IMR-90 (cell line): ENCODE measurements at regions not wholly inside any gene's neighbourhood (a gene's known extent, or its start where the extent isn't known, plus 50 kb on each side); places are given as distances from the start of the nearest gene placed in this dataset.

Experiments used
- ATAC-seq: fragments of 200-7000 bp; cut with Tn5 transposase; 2 replicates; pipeline ENCODE4 v1.9.1; 2020; ENCODE audit warnings: low read depth, mild to moderate bottlenecking, moderate library complexity
- BruUV-seq: library from RNA; stranded (reverse); fragments of 400-500 nt; replicated peaks from 2 replicates; lab custom pipeline; 2021; lab: Mats Ljungman, UMichigan
- CTCF ChIA-PET: fragments of 300-600 bp; formaldehyde crosslinking; extraction: SDS; loops from one replicate; lab custom pipeline; 2021; ENCODE audit warnings: antibody characterized with exemption; lab: Yijun Ruan, JAX
- POLR2A ChIA-PET: fragments of 300-600 bp; sonication (Branson Sonifier 250); formaldehyde crosslinking; loops from one replicate; lab custom pipeline; 2022; ENCODE audit warnings: antibody characterized with exemption; ENCODE audit not compliant: unreplicated experiment; lab: Charles Lee
- DNase-seq: peaks from one replicate; pipeline ENCODE4 v3.0.0; 2013
- H2AFZ ChIP-seq: replicated peaks from 2 replicates; pipeline ENCODE3; 2013; ENCODE audit warnings: low read length, mild to moderate bottlenecking; ENCODE audit not compliant: poor library complexity
- H2AK5ac ChIP-seq: 2 replicates; pipeline ENCODE4 v1.6.1; 2013; ENCODE audit warnings: low read depth, low read length, inconsistent platforms
- H2AK9ac ChIP-seq: replicated peaks from 2 replicates; pipeline ENCODE3; 2013; ENCODE audit warnings: mild to moderate bottlenecking, low read depth, low read length, moderate library complexity; ENCODE audit not compliant: poor library complexity
- H2BK120ac ChIP-seq: 2 replicates; pipeline ENCODE4 v1.6.1; 2013; ENCODE audit warnings: low read depth, low read length, inconsistent platforms
- H2BK15ac ChIP-seq: 3 replicates; pipeline ENCODE4 v1.6.1; 2013; ENCODE audit warnings: low read depth, low read length, inconsistent platforms
- H2BK20ac ChIP-seq: 2 replicates; pipeline ENCODE4 v1.6.1; 2013; ENCODE audit warnings: low read depth, mild to moderate bottlenecking, inconsistent platforms, low read length, moderate library complexity
- H2BK5ac ChIP-seq: 2 replicates; pipeline ENCODE4 v1.6.1; 2013; ENCODE audit warnings: mild to moderate bottlenecking, low read depth, low read length, inconsistent platforms; ENCODE audit not compliant: poor library complexity, severe bottlenecking
- H3K14ac ChIP-seq: replicated peaks from 2 replicates; pipeline ENCODE4 v1.6.1; 2013; ENCODE audit warnings: low read depth, low read length, inconsistent platforms
- H3K18ac ChIP-seq: 2 replicates; pipeline ENCODE4 v1.6.1; 2013; ENCODE audit warnings: low read depth, low read length, control low read depth
- H3K23ac ChIP-seq: 2 replicates; pipeline ENCODE4 v1.6.1; 2013; ENCODE audit warnings: low read depth, low read length, inconsistent platforms
- H3K27ac ChIP-seq: 2 replicates; pipeline ENCODE4 v1.5.1; 2013; ENCODE audit warnings: mild to moderate bottlenecking, control low read depth, low read length; ENCODE audit not compliant: insufficient read depth
- H3K27me3 ChIP-seq: 2 replicates; pipeline ENCODE4 v1.6.1; 2013; ENCODE audit warnings: low read length; ENCODE audit not compliant: control insufficient read depth, insufficient read depth
- H3K36me3 ChIP-seq: 2 replicates; pipeline ENCODE4 v1.6.1; 2013; ENCODE audit warnings: low read length, mixed read lengths; ENCODE audit not compliant: control insufficient read depth, insufficient read depth
- H3K4ac ChIP-seq: 2 replicates; pipeline ENCODE4 v1.6.1; 2013; ENCODE audit warnings: low read depth, low read length, inconsistent platforms
- H3K4me1 ChIP-seq: 2 replicates; pipeline ENCODE4 v1.6.1; 2013; ENCODE audit warnings: low read length, mixed read lengths; ENCODE audit not compliant: control insufficient read depth, insufficient read depth
- H3K4me2 ChIP-seq: 2 replicates; pipeline ENCODE4 v1.6.1; 2013; ENCODE audit warnings: low read depth, mild to moderate bottlenecking, control low read depth, low read length, moderate library complexity
- H3K4me3 ChIP-seq: 2 replicates; pipeline ENCODE4 v1.5.1; 2013; ENCODE audit warnings: low read depth, mild to moderate bottlenecking, control low read depth, low read length, moderate library complexity; ENCODE audit not compliant: insufficient read depth
- H3K56ac ChIP-seq: 2 replicates; pipeline ENCODE4 v1.6.1; 2013; ENCODE audit warnings: low read length, inconsistent platforms; ENCODE audit not compliant: insufficient read depth; ENCODE audit errors: extremely low read depth
- H3K79me1 ChIP-seq, 2 experiments: 2 replicates each; pipeline ENCODE4 v1.6.1; 2013; ENCODE audit warnings: low read length in 2 of 2, inconsistent platforms in 1 of 2, low read depth in 1 of 2
- H3K9ac ChIP-seq: 2 replicates; pipeline ENCODE4 v1.6.1; 2013; ENCODE audit warnings: low read depth, low read length, control low read depth
- H3K9me1 ChIP-seq: 2 replicates; pipeline ENCODE4 v1.6.1; 2013; ENCODE audit warnings: low read length, inconsistent platforms; ENCODE audit not compliant: insufficient read depth
- H3K9me3 ChIP-seq: 2 replicates; pipeline ENCODE4 v1.6.1; 2013; ENCODE audit warnings: low read length; ENCODE audit not compliant: control insufficient read depth, insufficient read depth
- H4K20me1 ChIP-seq: 2 replicates; pipeline ENCODE4 v1.6.1; 2013; ENCODE audit warnings: low read length, inconsistent platforms; ENCODE audit not compliant: insufficient read depth
- H4K5ac ChIP-seq: 2 replicates; pipeline ENCODE4 v1.6.1; 2013; ENCODE audit warnings: mild to moderate bottlenecking, low read depth, low read length, control low read depth
- H4K8ac ChIP-seq, 2 experiments: 2 replicates each; pipeline ENCODE4 v1.6.1; 2013; ENCODE audit warnings: low read depth in 2 of 2, low read length in 2 of 2, control low read depth in 1 of 2, inconsistent platforms in 1 of 2
- H4K91ac ChIP-seq: 2 replicates; pipeline ENCODE4 v1.6.1; 2013; ENCODE audit warnings: low read depth, low read length, inconsistent platforms; ENCODE audit not compliant: insufficient read depth
- CHD1 ChIP-seq: IDR thresholded peaks from 2 replicates; pipeline ENCODE4 v1.6.1; 2012; ENCODE audit warnings: low read depth, low read length, improper control_type of control experiment
- MAFK ChIP-seq: IDR thresholded peaks from 2 replicates; pipeline ENCODE4 v1.6.1; 2012; ENCODE audit warnings: low read depth, low read length, improper control_type of control experiment
- MXI1 ChIP-seq: IDR thresholded peaks from 2 replicates; pipeline ENCODE4 v1.6.1; 2012; ENCODE audit warnings: low read depth, mild to moderate bottlenecking, low read length, moderate library complexity, borderline replicate concordance
- NFE2L2 ChIP-seq: fragments of 150-350 bp; IDR thresholded peaks from 2 replicates; pipeline ENCODE4 v1.6.1; 2016; ENCODE audit warnings: low read depth, mild to moderate bottlenecking, low read length
- RAD21 ChIP-seq: IDR thresholded peaks from 2 replicates; pipeline ENCODE4 v1.6.1; 2012; ENCODE audit warnings: low read length, improper control_type of control experiment
- RCOR1 ChIP-seq: IDR thresholded peaks from 2 replicates; pipeline ENCODE4 v1.6.1; 2012; ENCODE audit warnings: mild to moderate bottlenecking, low read length, improper control_type of control experiment; ENCODE audit not compliant: insufficient replicate concordance
- SMC3 ChIP-seq: fragments of 150-350 bp; IDR thresholded peaks from 2 replicates; pipeline ENCODE4 v1.6.1; 2016; ENCODE audit warnings: low read depth, mild to moderate bottlenecking, antibody characterized with exemption, low read length, moderate library complexity
- WGBS, 2 experiments: methylation state at CpG; one replicate each; pipeline versions ENCODE4 v1.1.5 to v1.1.7; 2013; ENCODE audit warnings: missing lambda C conversion rate in 2 of 2; ENCODE audit not compliant: insufficient read length in 1 of 2; ENCODE audit errors: extremely low coverage in 2 of 2; 5-methylcytosine and 5-hydroxymethylcytosine counted together
- dilution Hi-C: fragments of 300-500 bp; cut with HindIII; formaldehyde crosslinking; loops from one replicate; pipeline ENCODE4 v1.14.3; 2018; ENCODE audit warnings: low sequenced_read_pairs; ENCODE audit not compliant: unreplicated experiment
- in situ Hi-C: fragments of 300-500 bp; cut with MboI; formaldehyde crosslinking; loops from 3 replicates; pipeline ENCODE4 v1.14.3; 2019; ENCODE audit warnings: low sequenced_read_pairs, inconsistent platforms, mixed read lengths
- intact Hi-C: fragments of 100-400 bp; cut with micrococcal nuclease; formaldehyde crosslinking; loops from 2 replicates; pipeline ENCODE4 v1.10.0; 2022
- TF ChIP-seq, protein P1 (sequence below): fragments of 150-350 bp; IDR thresholded peaks from 2 replicates; pipeline ENCODE4 v1.6.1; 2017; ENCODE audit warnings: mild to moderate bottlenecking, antibody characterized with exemption, low read length, low read depth
- TF ChIP-seq, protein P2 (sequence below): fragments of 150-350 bp; IDR thresholded peaks from 2 replicates; pipeline ENCODE4 v1.6.1; 2016; ENCODE audit warnings: low read depth, mild to moderate bottlenecking, low read length, moderate library complexity, borderline replicate concordance

DNA sequence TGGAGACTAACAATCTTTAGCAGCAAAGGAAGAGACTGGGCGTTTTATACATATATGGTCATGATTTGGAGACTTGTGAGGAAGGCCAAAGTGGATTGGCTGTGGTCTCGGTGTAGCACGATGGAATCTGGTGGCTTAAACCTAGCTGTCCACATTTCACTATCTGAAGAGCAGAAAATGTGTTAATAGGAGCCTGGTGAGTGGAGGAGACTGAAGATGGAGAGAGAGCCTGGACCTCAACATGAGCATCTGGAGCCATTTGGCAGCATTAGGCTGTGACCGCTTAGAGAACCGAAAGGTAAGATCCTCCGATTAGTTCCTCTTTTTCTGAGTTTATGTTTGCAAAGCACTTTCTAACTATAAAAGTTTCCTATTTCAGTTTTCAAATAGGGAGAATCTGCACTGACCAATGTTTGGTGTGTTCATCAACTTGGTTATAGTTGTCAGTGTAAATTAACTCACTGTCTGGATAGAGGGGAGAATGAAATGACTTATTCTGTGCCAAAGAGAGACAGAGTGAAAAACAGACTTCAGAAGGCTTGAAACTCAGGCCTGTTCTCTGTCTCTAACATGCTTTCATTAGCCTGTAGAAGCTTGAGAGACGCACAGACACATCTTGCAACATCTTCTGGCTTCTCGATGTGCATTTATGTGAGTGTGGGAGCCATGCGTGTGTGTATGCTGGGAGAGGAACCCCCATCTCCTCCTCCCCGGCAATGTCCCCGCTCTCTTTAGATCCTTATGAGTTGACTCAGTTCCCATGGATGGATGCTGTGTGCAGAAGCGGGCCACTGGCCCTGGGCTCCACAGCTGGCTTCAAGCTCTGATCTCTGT lies 244.7 kb upstream of the TBL1XR1 start:
- no peak overlapping the region for H3K56ac ChIP-seq
- H3K14ac ChIP-seq, result 0 out of 2 replicates have a peak overlapping the region, but pooled peaks have one; percentile 9
- peak overlapping the region; percentile 44 for H2BK120ac ChIP-seq
- H4K20me1 ChIP-seq, result no peaks in the 10 kb centered on the region
- WGBS, 2 experiments, result no CpG with 5 or more reads among the region's 12 CpGs
- H3K27me3 ChIP-seq, result no peaks in the 10 kb centered on the region
- intact Hi-C loops, result no loop called here
- no peak overlapping the region for H3K23ac ChIP-seq
- no peak overlapping the region for H3K9ac ChIP-seq
- H3K9me1 ChIP-seq, result no peaks in the 10 kb centered on the region
- H3K4me3 ChIP-seq, result no peak overlapping the region
- peak overlapping the region; percentile 30 for H2BK20ac ChIP-seq
- H2BK5ac ChIP-seq, result no peak overlapping the region
- H2AK5ac ChIP-seq, result peak overlapping the region; percentile 50; the same call in 1 of the 2 replicates
- peak overlapping the region; percentile 83 for H3K18ac ChIP-seq
- H4K91ac ChIP-seq, result no peak overlapping the region
- no TSS peak for BruUV-seq
- dilution Hi-C loops, result no loop called here
- DNase-seq (no peak), ATAC-seq (peak; percentile 39; the same call in 1 of the 2 replicates)
- no peaks in the 10 kb centered on the region for H3K36me3 ChIP-seq
- H3K4me2 ChIP-seq, result no peak overlapping the region
- peak overlapping the region; percentile 53; the same call in 1 of the 3 replicates for H2BK15ac ChIP-seq
- peak overlapping the region; percentile 74; the same call in 1 of the 2 replicates for H4K5ac ChIP-seq
- POLR2A ChIA-PET, result no interaction called here
- H4K8ac ChIP-seq, result no peak overlapping the region
- CTCF ChIA-PET, result no interaction called here
- H3K4ac ChIP-seq, result peak overlapping the region; percentile 22
- peak overlapping the region; percentile 43 for H2AFZ ChIP-seq
- H3K4me1 ChIP-seq, result peaks cover 17% of the 10 kb centered on the region
- H3K79me1 ChIP-seq, result no peaks in the 10 kb centered on the region
- TF ChIP-seq RCOR1 (no peak), SMC3 (no peak), MXI1 (no peak), CHD1 (no peak), MAFK (no peak), RAD21 (no peak), NFE2L2 (no peak)
- TF ChIP-seq, protein P1, sequence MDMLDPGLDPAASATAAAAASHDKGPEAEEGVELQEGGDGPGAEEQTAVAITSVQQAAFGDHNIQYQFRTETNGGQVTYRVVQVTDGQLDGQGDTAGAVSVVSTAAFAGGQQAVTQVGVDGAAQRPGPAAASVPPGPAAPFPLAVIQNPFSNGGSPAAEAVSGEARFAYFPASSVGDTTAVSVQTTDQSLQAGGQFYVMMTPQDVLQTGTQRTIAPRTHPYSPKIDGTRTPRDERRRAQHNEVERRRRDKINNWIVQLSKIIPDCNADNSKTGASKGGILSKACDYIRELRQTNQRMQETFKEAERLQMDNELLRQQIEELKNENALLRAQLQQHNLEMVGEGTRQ, result no peak
- TF ChIP-seq, protein P2, sequence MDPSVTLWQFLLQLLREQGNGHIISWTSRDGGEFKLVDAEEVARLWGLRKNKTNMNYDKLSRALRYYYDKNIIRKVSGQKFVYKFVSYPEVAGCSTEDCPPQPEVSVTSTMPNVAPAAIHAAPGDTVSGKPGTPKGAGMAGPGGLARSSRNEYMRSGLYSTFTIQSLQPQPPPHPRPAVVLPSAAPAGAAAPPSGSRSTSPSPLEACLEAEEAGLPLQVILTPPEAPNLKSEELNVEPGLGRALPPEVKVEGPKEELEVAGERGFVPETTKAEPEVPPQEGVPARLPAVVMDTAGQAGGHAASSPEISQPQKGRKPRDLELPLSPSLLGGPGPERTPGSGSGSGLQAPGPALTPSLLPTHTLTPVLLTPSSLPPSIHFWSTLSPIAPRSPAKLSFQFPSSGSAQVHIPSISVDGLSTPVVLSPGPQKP, result no peak
- peak overlapping the region; percentile 4; the same call in 1 of the 2 replicates for H3K27ac ChIP-seq
- H2AK9ac ChIP-seq, result no peak overlapping the region
- H3K9me3 ChIP-seq, result no peaks in the 10 kb centered on the region
- in situ Hi-C loops, result no loop called here
